Stimulated activated naive CD4-positive, alpha-beta T cell treated with Interleukin-2 at 50 U/mL for 16 hours (primary cell): ENCODE measurements at regions not wholly inside any gene's neighbourhood (a gene's known extent, or its start where the extent isn't known, plus 50 kb on each side); places are given as distances from the start of the nearest gene placed in this dataset.
"Not testable (repeated sequence)": the region's sequence is repeated elsewhere in the genome, so short reads cannot be mapped to it uniquely, and the experiment has no call there.

Experiments used
- DNase-seq: peaks from one replicate; lab custom pipeline; 2025; lab: John Stamatoyannopoulos, UW

DNA sequence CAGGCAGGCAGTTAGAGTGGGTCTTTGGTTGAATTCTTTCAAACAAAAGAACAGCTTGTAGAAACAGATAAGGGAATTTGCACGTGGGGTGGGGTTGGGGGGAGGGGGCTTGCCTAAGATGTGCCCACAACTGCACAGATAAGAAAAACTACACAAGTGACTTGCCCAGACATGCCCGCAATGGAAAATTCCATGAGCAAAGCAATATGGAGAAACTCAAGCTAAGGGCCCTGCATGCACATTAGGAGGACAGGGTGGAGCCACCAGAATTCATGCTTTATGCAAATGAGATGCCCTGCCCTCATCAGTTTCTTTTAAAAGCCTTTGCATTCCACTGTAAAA is 755.6 kb upstream of the MIR17HG start:
- DNase-seq, result no peak

DNA sequence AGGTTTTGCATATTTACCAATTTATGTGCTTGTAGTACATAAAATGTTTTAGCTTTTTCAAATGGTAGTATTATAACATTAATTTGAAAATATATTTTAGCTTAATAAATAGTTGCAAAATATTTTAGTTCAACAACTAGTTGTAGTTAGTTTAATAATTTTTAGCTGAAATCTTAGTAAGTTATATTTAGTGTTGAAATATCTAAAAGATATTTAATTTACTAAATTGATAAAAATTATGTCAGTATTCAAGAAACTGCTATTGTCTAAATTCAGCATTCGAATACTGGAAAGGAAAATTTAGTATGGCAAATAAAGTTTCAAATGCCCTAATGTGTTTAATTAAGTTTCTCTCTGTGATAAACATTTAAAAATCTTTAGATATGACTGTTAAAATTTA is 754.5 kb upstream of the MIR17HG start:
- DNase-seq, result no peak

GRCh38 chr13:90594681-90595080 is 752.8 kb upstream of the MIR17HG start:
- DNase-seq, result no peak

DNA sequence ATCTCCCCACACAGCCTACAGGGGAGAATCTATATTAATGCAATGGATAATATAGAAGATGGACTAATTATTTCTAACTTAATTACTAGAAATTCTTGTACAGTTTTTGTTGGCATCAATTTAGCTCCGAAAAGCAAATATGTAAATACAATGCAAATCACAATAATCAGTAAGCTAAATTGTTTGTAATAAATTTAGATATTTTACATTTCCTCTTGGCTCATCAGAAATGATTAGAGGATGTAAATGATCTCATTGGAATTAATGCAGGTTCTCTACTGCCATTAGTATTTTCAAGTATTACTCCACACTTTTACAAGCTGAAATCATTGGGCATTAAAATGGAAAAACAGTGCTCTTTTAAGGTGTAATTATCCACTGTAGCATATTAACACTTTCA is 741.8 kb upstream of the MIR17HG start:
- no peak for DNase-seq

DNA sequence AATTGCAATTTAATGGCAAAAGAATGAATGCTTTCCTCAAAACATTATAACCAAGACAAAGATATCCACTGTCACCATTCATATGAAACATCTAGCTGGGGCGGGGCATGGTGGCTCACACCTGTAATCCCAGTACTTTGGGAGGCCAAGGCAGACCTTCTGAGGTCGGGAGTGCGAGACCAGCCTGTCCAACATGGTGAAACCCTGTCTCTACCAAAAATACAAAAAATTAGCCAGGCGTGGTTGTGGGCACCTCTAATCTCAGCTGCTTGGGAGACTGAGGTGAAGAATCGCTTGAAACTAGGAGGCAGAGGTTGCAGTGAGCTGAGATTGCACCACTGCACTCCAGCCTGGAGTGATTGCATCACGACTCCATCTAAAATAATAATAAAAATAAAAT is 740.6 kb upstream of the MIR17HG start:
- not testable (repeated sequence) for DNase-seq

DNA sequence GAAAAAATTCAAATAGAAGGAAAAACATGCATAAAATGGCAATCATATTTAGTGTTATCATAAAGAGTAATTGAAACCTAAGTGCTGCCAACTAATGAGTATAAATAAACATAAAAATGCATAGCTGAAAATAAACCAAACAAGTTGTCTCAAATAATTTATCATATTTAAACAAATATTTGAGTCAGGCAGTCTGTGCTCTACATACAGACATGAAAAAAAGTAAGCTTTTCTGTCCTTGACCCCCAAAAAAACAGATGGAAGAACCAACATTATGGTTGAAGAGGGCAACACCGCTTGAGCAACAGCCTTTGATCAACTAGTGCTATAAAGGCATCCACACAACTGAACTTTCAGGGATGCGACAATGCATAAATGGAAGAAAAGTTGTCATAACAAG is 735.1 kb upstream of the MIR17HG start:
- DNase-seq, result no peak

DNA sequence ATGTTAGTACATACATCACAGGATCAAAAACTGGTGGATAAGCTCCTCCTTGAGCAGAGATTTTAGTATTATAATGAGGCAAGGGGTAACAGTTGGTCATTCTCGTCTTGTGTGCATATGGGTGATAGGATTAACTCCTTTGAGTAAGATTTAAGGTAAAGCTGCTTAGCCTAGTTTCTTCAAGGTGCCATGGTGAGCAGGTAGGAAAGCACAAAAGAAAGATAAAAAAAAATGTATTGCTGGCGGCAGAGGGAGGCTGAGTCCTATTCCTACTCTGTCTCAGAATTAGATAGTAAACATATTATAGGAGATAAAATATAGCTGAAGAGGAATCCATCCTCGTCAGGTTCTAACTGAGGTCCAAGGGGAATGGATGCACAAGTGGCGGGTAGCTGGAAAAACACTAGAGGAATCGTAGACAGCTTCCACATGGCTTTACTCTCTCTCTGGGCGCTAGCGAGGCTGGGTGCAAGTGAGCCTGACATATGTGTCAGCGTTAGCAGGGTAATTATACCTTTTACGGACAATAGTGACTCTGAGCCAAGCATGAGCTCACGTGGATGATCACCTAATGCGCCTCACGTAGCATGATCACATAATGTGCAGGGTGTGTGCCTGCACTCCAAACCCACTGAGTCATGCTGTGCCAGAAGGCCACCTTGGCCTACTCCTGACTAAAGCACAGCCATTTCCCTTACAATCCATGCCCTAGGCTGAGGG is 734.3 kb upstream of the MIR17HG start:
- no peak for DNase-seq

- no peak for DNase-seq
Observed at GRCh38 chr13:90615236-90615635, 732.3 kb upstream of the MIR17HG start.

GRCh38 chr13:90615767-90616166 is 731.7 kb upstream of the MIR17HG start:
- DNase-seq, result no peak

DNA sequence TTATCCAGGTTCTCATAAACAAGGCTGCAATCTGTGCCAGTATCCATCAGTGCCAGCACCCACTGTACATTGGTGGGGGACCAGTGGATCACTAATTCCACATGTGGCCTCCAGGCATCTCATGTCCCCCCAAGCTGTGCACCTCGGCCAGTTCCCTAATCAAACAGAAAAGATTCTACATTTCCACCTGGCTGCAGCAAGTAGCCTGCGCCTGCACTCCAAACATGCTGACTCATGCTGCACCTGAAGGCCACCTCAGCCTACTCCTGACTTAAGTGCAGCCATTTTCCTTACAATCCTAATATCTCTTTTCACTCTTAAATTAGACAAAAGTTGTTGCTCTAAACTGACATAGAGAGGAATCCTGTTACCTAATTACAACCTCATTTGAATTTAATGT is 729.4 kb upstream of the MIR17HG start:
- DNase-seq, result no peak

DNA sequence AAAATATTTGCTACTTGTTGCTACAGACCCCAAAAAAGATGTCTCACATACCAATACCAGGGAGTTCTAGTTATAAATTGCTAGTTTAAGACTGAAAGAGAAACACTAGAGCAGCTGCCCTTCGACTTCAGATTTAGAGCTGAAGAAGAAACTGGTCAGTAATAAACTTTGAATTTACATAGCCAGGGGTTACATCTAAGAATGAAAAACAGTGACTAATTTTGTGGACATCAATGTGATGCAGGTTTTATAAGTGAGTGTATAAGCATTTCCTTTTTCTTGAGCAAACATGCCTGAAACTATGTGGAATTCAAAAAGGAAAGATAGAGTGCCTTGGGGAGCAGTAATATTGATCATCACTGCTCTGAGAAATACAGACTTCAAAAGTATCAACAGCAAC is 724.9 kb upstream of the MIR17HG start:
- DNase-seq, result no peak

GRCh38 chr13:90623318-90624011 is 724.0 kb upstream of the MIR17HG start:
- DNase-seq, result no peak

DNA sequence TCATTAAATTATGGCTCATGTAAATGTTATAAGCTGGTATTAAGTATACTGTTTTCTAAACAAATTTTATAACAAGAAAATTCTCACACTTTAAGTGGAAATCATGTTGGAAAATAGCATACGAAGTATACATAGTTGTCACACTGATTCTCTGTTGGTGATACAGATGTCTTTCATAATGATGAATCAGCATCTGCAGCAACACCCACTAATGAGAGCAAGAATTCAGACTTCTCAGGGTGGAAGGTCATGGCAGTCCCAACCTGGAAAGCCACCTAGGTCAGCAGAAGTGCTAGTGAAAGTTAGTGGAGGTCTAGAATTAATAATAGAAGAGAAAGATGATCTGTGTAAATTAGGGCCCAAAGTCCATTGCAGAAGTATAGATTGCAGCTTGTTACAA is 719.7 kb upstream of the MIR17HG start:
- no peak for DNase-seq

- DNase-seq, result no peak
Observed at GRCh38 chr13:90628471-90628870, 719.0 kb upstream of the MIR17HG start.

DNA sequence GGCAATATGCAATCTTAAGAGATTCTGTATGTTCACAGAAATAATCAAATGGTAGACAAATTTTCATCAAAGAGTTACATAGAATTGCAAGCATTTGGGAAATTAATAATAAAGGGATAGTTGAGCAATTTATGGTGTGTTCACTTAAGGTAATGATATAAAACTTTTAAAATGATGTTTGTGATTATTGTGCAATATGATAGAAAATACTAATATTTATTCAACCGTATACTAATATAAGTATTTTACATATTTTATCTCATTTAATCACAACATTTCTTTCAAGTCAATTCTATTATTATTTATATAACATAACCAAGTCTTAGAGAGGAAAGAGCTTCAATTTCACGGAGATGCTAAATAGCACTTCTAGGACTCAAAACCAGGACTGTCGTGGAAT is 716.8 kb upstream of the MIR17HG start:
- no peak for DNase-seq

- no peak for DNase-seq
Observed at GRCh38 chr13:90632184-90632583, 715.3 kb upstream of the MIR17HG start.

DNA sequence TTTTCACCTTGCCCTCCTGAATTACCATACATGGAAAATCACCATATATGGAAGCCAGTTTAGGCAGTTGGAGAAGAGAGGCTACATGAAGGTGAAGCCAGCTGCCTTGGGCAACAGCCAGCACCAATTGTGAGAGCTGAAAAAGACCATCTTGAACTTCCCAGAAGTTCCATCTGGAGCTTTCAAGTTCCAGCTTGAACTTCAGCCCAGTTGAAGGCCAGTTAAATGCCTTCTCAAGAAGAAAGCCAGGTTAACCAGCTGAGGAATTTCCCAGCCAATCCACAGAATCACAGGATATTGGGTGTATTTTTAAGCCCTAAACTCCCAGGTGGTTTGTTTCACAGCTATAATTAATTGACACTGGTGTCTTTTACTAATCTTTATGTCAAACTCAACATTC is 713.6 kb upstream of the MIR17HG start:
- no peak for DNase-seq

DNA sequence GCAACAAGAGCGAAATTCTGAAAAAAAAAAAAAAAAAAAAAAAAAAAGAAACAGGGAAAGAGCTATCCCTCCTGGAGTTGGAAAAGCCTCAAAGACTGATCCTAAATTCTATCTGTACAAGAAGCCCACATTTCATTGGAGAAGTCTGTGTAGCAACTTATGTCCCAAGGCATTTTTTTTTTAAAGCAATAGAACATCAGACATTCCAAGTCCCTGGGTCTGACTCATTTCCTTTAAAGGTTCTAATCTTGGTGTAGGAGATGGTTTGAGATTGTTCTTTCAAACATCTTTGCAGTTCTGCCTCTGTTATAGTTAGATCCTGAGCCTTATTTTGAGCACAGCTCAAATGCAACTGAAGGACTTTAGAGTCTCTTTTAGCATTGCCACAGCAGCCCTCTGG is 706.5 kb upstream of the MIR17HG start:
- no peak for DNase-seq

DNA sequence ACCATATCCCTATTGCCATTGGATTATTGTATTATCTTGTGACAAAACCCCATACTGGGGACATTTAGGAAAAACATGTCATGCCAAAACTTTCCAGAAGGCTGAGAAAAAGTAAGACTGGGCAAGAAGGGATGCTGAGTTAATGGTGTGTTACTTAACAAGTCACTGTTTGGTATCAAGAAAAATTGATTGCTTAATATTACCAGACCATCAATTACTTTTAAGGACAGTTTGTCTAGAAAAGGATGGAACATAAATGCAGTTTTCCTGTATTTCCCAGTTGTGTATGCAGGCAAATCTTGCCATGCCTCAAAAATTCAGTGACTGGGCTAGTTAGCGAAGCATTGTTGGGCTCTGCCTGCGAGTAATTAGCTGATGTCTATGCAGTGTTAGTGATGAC is 705.6 kb upstream of the MIR17HG start:
- no peak for DNase-seq

DNA sequence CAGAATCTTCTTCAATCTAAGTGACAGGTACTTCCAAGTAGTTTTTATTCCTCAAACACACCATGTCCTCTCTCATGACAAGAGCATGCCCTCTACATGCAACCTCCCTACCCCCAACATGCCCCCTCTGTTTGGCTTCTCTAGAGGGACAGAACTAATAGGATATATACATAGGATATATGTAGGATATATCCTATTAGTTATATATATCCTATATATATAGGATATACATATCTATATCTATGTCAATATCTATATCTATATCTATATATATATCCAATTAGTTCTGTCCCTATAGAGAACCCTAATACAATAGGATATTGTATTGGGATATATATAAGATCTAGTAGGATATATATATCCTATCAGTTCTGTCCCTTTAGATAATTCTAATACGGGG is 701.9 kb upstream of the MIR17HG start:
- DNase-seq, result no peak

- no peak for DNase-seq
Observed at GRCh38 chr13:90648497-90648896, 699.0 kb upstream of the MIR17HG start.

DNA sequence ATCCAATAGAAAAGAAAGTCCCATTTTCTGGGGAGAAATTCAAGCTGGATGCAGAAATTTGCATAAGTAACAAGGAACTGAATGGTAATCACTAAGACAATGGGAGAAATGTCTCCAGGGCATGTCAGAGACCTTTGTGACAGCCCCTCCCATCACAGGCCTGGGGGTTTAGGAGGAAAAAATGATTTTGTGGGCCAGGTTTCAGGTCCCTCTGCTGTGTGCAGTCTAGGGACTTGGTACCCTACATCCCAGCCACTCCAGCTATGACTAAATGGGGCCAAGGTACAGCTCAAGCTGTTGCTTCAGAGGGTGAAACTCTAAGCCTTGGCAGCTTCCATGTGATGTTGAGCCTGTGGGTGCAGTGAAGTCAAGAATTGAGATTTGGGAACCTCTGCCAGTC is 695.5 kb upstream of the MIR17HG start:
- DNase-seq, result no peak

DNA sequence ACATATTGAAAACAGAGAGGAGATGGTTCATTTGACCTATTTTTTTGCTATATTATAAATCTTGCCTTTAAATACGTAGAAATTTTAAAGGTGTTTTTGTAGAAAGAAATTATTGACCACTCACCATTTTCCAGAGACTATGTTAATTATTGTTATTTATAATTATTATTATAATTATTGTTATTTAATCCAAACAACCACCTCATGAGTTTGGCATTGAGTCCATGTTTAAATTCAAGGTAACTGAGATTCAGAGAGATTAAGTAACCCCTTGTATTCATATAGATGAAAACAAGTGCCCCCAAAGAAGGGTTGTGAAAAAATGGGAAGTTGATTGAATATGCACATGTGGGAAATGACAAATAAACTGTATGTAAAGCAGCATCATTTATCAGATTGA is 692.5 kb upstream of the MIR17HG start:
- DNase-seq, result no peak

DNA sequence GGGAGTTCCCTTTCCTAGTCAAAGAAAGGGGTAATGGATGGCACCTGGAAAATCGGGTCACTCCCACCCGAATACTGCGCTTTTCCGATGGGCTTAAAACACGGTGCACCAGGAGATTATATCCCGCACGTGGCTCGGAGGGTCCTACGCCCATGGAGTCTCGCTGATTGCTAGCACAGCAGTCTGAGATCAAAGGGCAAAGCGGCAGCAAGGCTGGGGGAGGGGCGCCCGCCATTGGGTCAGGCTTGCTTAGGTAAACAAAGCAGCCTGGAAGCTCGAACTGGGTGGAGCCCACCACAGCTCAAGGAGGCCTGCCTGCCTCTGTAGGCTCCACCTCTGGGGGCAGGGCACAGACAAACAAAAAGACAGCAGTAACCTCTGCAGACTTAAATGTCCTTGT is 683.3 kb upstream of the MIR17HG start:
- DNase-seq, result not testable (repeated sequence)
